ENCODE measurements at regions not wholly inside any gene's neighbourhood (a gene's known extent, or its start where the extent isn't known, plus 50 kb on each side); places are given as distances from the start of the nearest gene placed in this dataset.

DNA sequence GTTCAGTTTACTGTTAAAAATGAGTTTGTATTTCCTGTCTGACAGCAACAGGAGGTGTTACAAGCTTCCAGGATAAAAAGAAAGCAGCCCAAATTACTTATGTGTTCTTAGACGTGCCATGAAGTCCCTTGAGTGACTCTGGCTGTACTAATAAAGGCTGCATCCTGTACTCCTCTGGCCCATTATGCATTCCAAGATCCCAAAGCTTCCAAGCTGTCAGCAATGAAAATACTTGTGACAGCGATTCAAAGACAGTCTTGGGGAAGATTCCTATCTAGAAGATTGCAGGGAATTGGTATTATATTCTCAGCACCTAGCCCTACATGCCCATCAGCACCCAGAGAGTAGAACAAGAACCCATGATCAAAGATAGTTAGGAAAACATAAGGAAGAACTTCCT lies 281.6 kb upstream of the TRPC7 start:
- TF ChIP-seq EZH2 (optimal IDR thresholded peaks at IDR 0.05; ENCODE audit: low read depth, low read length), result no peak
- TF ChIP-seq, protein P1, sequence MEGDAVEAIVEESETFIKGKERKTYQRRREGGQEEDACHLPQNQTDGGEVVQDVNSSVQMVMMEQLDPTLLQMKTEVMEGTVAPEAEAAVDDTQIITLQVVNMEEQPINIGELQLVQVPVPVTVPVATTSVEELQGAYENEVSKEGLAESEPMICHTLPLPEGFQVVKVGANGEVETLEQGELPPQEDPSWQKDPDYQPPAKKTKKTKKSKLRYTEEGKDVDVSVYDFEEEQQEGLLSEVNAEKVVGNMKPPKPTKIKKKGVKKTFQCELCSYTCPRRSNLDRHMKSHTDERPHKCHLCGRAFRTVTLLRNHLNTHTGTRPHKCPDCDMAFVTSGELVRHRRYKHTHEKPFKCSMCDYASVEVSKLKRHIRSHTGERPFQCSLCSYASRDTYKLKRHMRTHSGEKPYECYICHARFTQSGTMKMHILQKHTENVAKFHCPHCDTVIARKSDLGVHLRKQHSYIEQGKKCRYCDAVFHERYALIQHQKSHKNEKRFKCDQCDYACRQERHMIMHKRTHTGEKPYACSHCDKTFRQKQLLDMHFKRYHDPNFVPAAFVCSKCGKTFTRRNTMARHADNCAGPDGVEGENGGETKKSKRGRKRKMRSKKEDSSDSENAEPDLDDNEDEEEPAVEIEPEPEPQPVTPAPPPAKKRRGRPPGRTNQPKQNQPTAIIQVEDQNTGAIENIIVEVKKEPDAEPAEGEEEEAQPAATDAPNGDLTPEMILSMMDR (IDR thresholded peaks at IDR 0.05; ENCODE audit: low read length), result no peak
- no peak for TF ChIP-seq EZH2phosphoT487 (IDR thresholded peaks at IDR 0.05; ENCODE audit: low read length)
- Histone ChIP-seq H3K4me1 (ENCODE audit: low read length) (no peaks in the 10 kb centered on the region), H4K20me1 (ENCODE audit: insufficient read depth, low read length) (no peaks in the 10 kb centered on the region), H3K9ac (ENCODE audit: low read length) (no peak overlapping the region), H3K79me2 (ENCODE audit: low read length) (no peaks in the 10 kb centered on the region), H2AFZ (ENCODE audit: low read length) (no peak overlapping the region), H3K4me2 (ENCODE audit: low read depth, low read length) (no peak overlapping the region), H3K4me3 (ENCODE audit: low read length) (no peak overlapping the region), H3K36me3 (replicated peaks; ENCODE audit: insufficient read depth, low read length) (no peaks in the 10 kb centered on the region), H3F3A (ENCODE audit: insufficient read depth, low read length) (no peaks in the 10 kb centered on the region), H3K9me2 (replicated peaks; ENCODE audit: insufficient read depth, low read length) (no peaks in the 10 kb centered on the region), H3K27me3 (replicated peaks; ENCODE audit: insufficient read depth, low read length) (no peaks in the 10 kb centered on the region), H3K9me3 (replicated peaks; ENCODE audit: insufficient read depth, low read length) (no peaks in the 10 kb centered on the region), H3K27ac (ENCODE audit: low read length) (no peak overlapping the region)
- no peak for DNase-seq

DNA sequence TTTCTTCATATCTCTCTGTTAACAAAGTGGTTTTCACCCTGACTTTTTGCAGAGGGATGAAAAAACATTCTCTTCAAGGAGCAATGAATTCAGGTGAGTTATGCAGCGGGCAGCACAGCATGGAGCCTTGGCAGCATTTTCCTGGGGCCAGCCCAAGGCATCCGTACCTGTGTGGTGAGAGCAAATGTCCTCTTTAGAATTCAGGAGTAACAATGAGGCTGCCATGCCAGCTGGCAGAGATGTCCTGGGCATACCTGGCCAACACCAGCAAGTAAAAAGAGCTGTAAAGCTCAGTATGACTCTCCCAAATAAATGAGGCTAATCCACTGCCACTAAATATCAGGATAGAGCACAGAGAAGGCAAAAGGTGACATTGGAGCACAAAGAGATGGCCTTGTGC lies 277.6 kb upstream of the TRPC7 start:
- no peak overlapping the region for H3K9ac ChIP-seq (ENCODE audit: low read length)
- H3K27ac ChIP-seq (ENCODE audit: low read length), result no peak overlapping the region
- no peak overlapping the region for H3K4me3 ChIP-seq (ENCODE audit: low read length)
- no peaks in the 10 kb centered on the region for H3K9me2 ChIP-seq (replicated peaks; ENCODE audit: insufficient read depth, low read length)
- no peaks in the 10 kb centered on the region for H4K20me1 ChIP-seq (ENCODE audit: insufficient read depth, low read length)
- no peaks in the 10 kb centered on the region for H3K4me1 ChIP-seq (ENCODE audit: low read length)
- H3K79me2 ChIP-seq (ENCODE audit: low read length), result no peaks in the 10 kb centered on the region
- H3K36me3 ChIP-seq (replicated peaks; ENCODE audit: insufficient read depth, low read length), result no peaks in the 10 kb centered on the region
- H3K27me3 ChIP-seq (replicated peaks; ENCODE audit: insufficient read depth, low read length), result no peaks in the 10 kb centered on the region
- no peaks in the 10 kb centered on the region for H3K9me3 ChIP-seq (replicated peaks; ENCODE audit: insufficient read depth, low read length)
- no peak overlapping the region for H2AFZ ChIP-seq (ENCODE audit: low read length)
- H3F3A ChIP-seq (ENCODE audit: insufficient read depth, low read length), result no peaks in the 10 kb centered on the region
- no peak overlapping the region for H3K4me2 ChIP-seq (ENCODE audit: low read depth, low read length)
- no peak for DNase-seq
- TF ChIP-seq, protein P1 (IDR thresholded peaks at IDR 0.05; ENCODE audit: low read length), result no peak

DNA sequence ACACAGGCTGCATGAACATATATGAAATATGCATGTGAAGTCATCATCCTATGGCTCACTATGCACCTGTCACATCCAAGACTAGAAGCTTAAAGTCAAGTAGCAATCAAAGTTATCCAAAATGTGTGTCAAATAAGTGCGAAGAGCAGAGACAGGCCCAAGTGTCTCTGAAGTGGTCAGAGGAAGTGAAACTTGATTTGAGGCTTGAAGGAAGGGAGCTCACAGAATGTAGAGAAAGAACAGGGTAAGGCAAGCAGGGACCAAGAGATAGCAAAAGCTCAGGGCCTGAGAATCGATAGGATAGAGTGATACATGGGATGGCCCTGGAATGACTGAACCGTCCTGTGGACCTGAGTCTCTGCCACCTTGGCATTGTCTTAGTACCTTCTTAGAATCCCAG lies 274.3 kb upstream of the TRPC7 start:
- Histone ChIP-seq H3K79me2 (ENCODE audit: low read length) (no peaks in the 10 kb centered on the region), H3K27me3 (replicated peaks; ENCODE audit: insufficient read depth, low read length) (no peaks in the 10 kb centered on the region), H3K36me3 (replicated peaks; ENCODE audit: insufficient read depth, low read length) (no peaks in the 10 kb centered on the region), H3K4me2 (ENCODE audit: low read depth, low read length) (no peak overlapping the region), H3K9me2 (replicated peaks; ENCODE audit: insufficient read depth, low read length) (no peaks in the 10 kb centered on the region), H3K27ac (ENCODE audit: low read length) (no peak overlapping the region), H3K4me3 (ENCODE audit: low read length) (no peak overlapping the region), H3K4me1 (ENCODE audit: low read length) (no peaks in the 10 kb centered on the region), H4K20me1 (ENCODE audit: insufficient read depth, low read length) (no peaks in the 10 kb centered on the region), H3F3A (ENCODE audit: insufficient read depth, low read length) (no peaks in the 10 kb centered on the region), H3K9ac (ENCODE audit: low read length) (no peak overlapping the region), H2AFZ (ENCODE audit: low read length) (no peak overlapping the region), H3K9me3 (replicated peaks; ENCODE audit: insufficient read depth, low read length) (no peaks in the 10 kb centered on the region)
- DNase-seq, result no peak
- TF ChIP-seq, protein P1 (IDR thresholded peaks at IDR 0.05; ENCODE audit: low read length), result no peak
- no peak for TF ChIP-seq EZH2 (optimal IDR thresholded peaks at IDR 0.05; ENCODE audit: low read depth, low read length)
- no peak for TF ChIP-seq EZH2phosphoT487 (IDR thresholded peaks at IDR 0.05; ENCODE audit: low read length)

DNA sequence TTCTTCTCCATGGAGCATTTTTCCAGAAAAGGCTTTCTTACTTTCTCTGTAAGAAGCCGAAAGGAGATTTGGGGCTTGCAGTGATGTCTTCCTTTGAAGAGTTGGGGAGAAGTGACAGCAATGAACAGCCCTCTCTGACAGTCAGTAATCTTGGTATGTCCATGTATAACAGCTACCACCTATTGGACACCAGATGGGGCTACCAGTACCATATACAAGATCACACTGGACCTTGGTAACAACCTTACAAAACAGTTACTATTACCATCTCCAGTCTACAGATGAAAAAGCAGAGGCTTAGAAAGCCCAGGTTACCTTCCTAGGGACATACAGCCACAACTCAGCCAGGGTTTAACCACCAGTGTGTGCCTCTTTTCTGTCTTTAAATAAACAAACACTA lies 272.7 kb upstream of the TRPC7 start:
- no peaks in the 10 kb centered on the region for H3K9me3 ChIP-seq (replicated peaks; ENCODE audit: insufficient read depth, low read length)
- DNase-seq, result no peak

More for the DNA sequence above, 272.7 kb upstream of the TRPC7 start:
- no peaks in the 10 kb centered on the region for H3K27me3 ChIP-seq (replicated peaks; ENCODE audit: insufficient read depth, low read length)
- no peaks in the 10 kb centered on the region for H3K79me2 ChIP-seq (ENCODE audit: low read length)
- no peaks in the 10 kb centered on the region for H3F3A ChIP-seq (ENCODE audit: insufficient read depth, low read length)
- H3K9me2 ChIP-seq (replicated peaks; ENCODE audit: insufficient read depth, low read length), result no peaks in the 10 kb centered on the region
- no peak overlapping the region for H3K27ac ChIP-seq (ENCODE audit: low read length)
- no peaks in the 10 kb centered on the region for H3K36me3 ChIP-seq (replicated peaks; ENCODE audit: insufficient read depth, low read length)
- TF ChIP-seq, protein P1 (IDR thresholded peaks at IDR 0.05; ENCODE audit: low read length), result no peak
- no peak for TF ChIP-seq EZH2phosphoT487 (IDR thresholded peaks at IDR 0.05; ENCODE audit: low read length)
- TF ChIP-seq EZH2 (optimal IDR thresholded peaks at IDR 0.05; ENCODE audit: low read depth, low read length), result no peak
- H2AFZ ChIP-seq (ENCODE audit: low read length), result no peak overlapping the region
- no peaks in the 10 kb centered on the region for H4K20me1 ChIP-seq (ENCODE audit: insufficient read depth, low read length)
- no peak overlapping the region for H3K4me3 ChIP-seq (ENCODE audit: low read length)
- no peak overlapping the region for H3K4me2 ChIP-seq (ENCODE audit: low read depth, low read length)
- H3K9ac ChIP-seq (ENCODE audit: low read length), result no peak overlapping the region
- H3K4me1 ChIP-seq (ENCODE audit: low read length), result no peaks in the 10 kb centered on the region
